Lower lobe of right lung (tissue), 2 donors: ENCODE measurements at regions not wholly inside any gene's neighbourhood (a gene's known extent, or its start where the extent isn't known, plus 50 kb on each side); places are given as distances from the start of the nearest gene placed in this dataset.

Experiments used
- ATAC-seq, 2 donors: fragments of 200-7000 bp; cut with Tn5 transposase; one replicate each; pipeline ENCODE4 v1.9.1; 2020 to 2022; ENCODE audit warnings: mild to moderate bottlenecking in 2 of 2, moderate library complexity in 2 of 2
- DNase-seq: peaks from one replicate; pipeline ENCODE4 v3.0.0-alpha.2; 2020
- H3K27ac ChIP-seq: fragments of 200-600 bp; one replicate; pipeline ENCODE4 v1.8.0; 2022
- H3K27me3 ChIP-seq: fragments of 200-600 bp; one replicate; pipeline ENCODE4 v1.8.0; 2022; ENCODE audit warnings: low read depth
- H3K36me3 ChIP-seq: fragments of 200-600 bp; one replicate; pipeline ENCODE4 v1.8.0; 2022; ENCODE audit warnings: mild to moderate bottlenecking
- H3K4me1 ChIP-seq: fragments of 200-600 bp; one replicate; pipeline ENCODE4 v1.8.0; 2022
- H3K4me3 ChIP-seq: fragments of 200-600 bp; one replicate; pipeline ENCODE4 v1.8.0; 2022; ENCODE audit warnings: mild to moderate bottlenecking
- H3K9me3 ChIP-seq: fragments of 200-600 bp; one replicate; pipeline ENCODE4 v1.8.0; 2022
- CTCF ChIP-seq: fragments of 200-600 bp; IDR thresholded peaks from one replicate; pipeline ENCODE4 v1.8.0; 2022; ENCODE audit warnings: antibody characterized with exemption, mild to moderate bottlenecking
- intact Hi-C: fragments of 100-400 bp; cut with DNase I; formaldehyde crosslinking; loops from one replicate; pipeline ENCODE4 v1.11.0; 2022
- donor health status: DM: no; HTN: yes; CAD: no; lungs with severe emphysema.

- DNase-seq = no peak
- ATAC-seq = no peak
- Histone ChIP-seq H3K4me1 (peaks cover 21% of the 10 kb centered on the region), H3K27me3 (peaks cover 37% of the 10 kb centered on the region), H3K9me3 (no peaks in the 10 kb centered on the region), H3K4me3 (no peak overlapping the region), H3K36me3 (no peaks in the 10 kb centered on the region), H3K27ac (no peak overlapping the region)
- no peak for TF ChIP-seq CTCF
- intact Hi-C loops = no loop called here
Observed at GRCh38 chr6:166003569-166003968, 164.1 kb downstream of the TBXT start.

GRCh38 chr6:166001359-166001758 is 166.3 kb downstream of the TBXT start:
- DNase-seq (no peak), ATAC-seq (no peak)
- no peaks in the 10 kb centered on the region for H3K9me3 ChIP-seq
- H3K36me3 ChIP-seq = no peaks in the 10 kb centered on the region
- H3K27me3 ChIP-seq = peaks cover 15% of the 10 kb centered on the region
- no peak overlapping the region for H3K27ac ChIP-seq
- H3K4me1 ChIP-seq = peaks cover 2% of the 10 kb centered on the region
- H3K4me3 ChIP-seq = no peak overlapping the region
- TF ChIP-seq CTCF = no peak
- intact Hi-C loops = no loop called here

GRCh38 chr6:165999279-165999678 is 168.4 kb downstream of the TBXT start:
- intact Hi-C loops = no loop called here

GRCh38 chr6:165998072-165998471 is 169.6 kb downstream of the TBXT start:
- no peaks in the 10 kb centered on the region for H3K4me1 ChIP-seq

More at GRCh38 chr6:165999279-165999678, 168.4 kb downstream of the TBXT start:
- no peak overlapping the region for H3K4me3 ChIP-seq
- TF ChIP-seq CTCF = no peak
- no peak overlapping the region for H3K27ac ChIP-seq
- ATAC-seq (no peak), DNase-seq (no peak)
- H3K27me3 ChIP-seq = no peaks in the 10 kb centered on the region
- no peaks in the 10 kb centered on the region for H3K4me1 ChIP-seq
- no peaks in the 10 kb centered on the region for H3K36me3 ChIP-seq
- no peaks in the 10 kb centered on the region for H3K9me3 ChIP-seq

GRCh38 chr6:165991341-165991740 is 176.3 kb downstream of the TBXT start:
- Histone ChIP-seq H3K4me1 (no peaks in the 10 kb centered on the region), H3K27ac (no peak overlapping the region), H3K4me3 (no peak overlapping the region), H3K36me3 (no peaks in the 10 kb centered on the region), H3K9me3 (no peaks in the 10 kb centered on the region), H3K27me3 (peaks cover 30% of the 10 kb centered on the region)
- DNase-seq = no peak
- no peak for ATAC-seq
- TF ChIP-seq CTCF = no peak
- intact Hi-C loops = no loop called here

More at GRCh38 chr6:165998072-165998471, 169.6 kb downstream of the TBXT start:
- H3K27ac ChIP-seq = no peak overlapping the region
- DNase-seq (no peak), ATAC-seq (no peak)
- H3K4me3 ChIP-seq = no peak overlapping the region
- no peaks in the 10 kb centered on the region for H3K27me3 ChIP-seq
- H3K36me3 ChIP-seq = no peaks in the 10 kb centered on the region
- TF ChIP-seq CTCF = no peak
- H3K9me3 ChIP-seq = no peaks in the 10 kb centered on the region
- intact Hi-C loops = no loop called here

- peaks cover 30% of the 10 kb centered on the region for H3K27me3 ChIP-seq
- H3K9me3 ChIP-seq = no peaks in the 10 kb centered on the region
Observed at GRCh38 chr6:165990216-165990615, 177.4 kb downstream of the TBXT start.

More at GRCh38 chr6:165990216-165990615, 177.4 kb downstream of the TBXT start:
- Histone ChIP-seq H3K27ac (no peak overlapping the region), H3K36me3 (no peaks in the 10 kb centered on the region), H3K4me1 (no peaks in the 10 kb centered on the region), H3K4me3 (no peak overlapping the region)
- no peak for ATAC-seq
- no peak for TF ChIP-seq CTCF
- no peak for DNase-seq
- intact Hi-C loops = no loop called here
